Suprapubic skin (tissue), 3 donors: ENCODE measurements at regions not wholly inside any gene's neighbourhood (a gene's known extent, or its start where the extent isn't known, plus 50 kb on each side); places are given as distances from the start of the nearest gene placed in this dataset.
A peak's percentile ranks its signal among the peaks of the same experiment; 100 is the strongest.

ENCODE experiments used
- CTCF ChIP-seq, 2 donors: fragments of 200-600 bp in 1 of 2; fragments of 450-650 bp in 1 of 2; sonication (generic) in 1 of 2; IDR thresholded peaks; one replicate each; pipeline ENCODE4 v1.5.1; 2016 to 2019; ENCODE audit warnings: antibody characterized with exemption in 2 of 2, mild to moderate bottlenecking in 1 of 2, moderate library complexity in 1 of 2
- POLR2AphosphoS5 ChIP-seq, 3 donors: sonication (generic); formaldehyde crosslinking; IDR thresholded peaks; one replicate each; pipeline ENCODE4 v1.6.1; 2017; ENCODE audit warnings: antibody characterized with exemption in 3 of 3

- TF ChIP-seq CTCF (IDR thresholded peaks at IDR 0.05): peak; percentile 18 to 25
- no peak for TF ChIP-seq POLR2AphosphoS5 (IDR thresholded peaks at IDR 0.05)
Observed at GRCh38 chr2:217166241-217166850, 306.5 kb upstream of the TNP1 start.
